HCT116 (cell line): ENCODE measurements at regions not wholly inside any gene's neighbourhood (a gene's known extent, or its start where the extent isn't known, plus 50 kb on each side); places are given as distances from the start of the nearest gene placed in this dataset.

Experiments
- ATAC-seq: fragments of 200-7000 bp; cut with Tn5 transposase; 2 replicates; pipeline ENCODE4 v1.9.1; 2020; ENCODE audit warnings: mild to moderate bottlenecking, moderate library complexity
- BruUV-seq: library from RNA; stranded (reverse); fragments of 400-500 nt; replicated peaks from 2 replicates; lab custom pipeline; 2021; lab: Mats Ljungman, UMichigan
- CTCF ChIA-PET: fragments of 300-600 bp; sonication (Branson Sonifier 250); formaldehyde crosslinking; loops from one replicate; lab custom pipeline; 2021; ENCODE audit warnings: antibody characterized with exemption; lab: Charles Lee
- POLR2A ChIA-PET: fragments of 300-600, 350-600 bp; sonication (Branson Sonifier 250); formaldehyde crosslinking; loops from one replicate; lab custom pipeline; 2021; ENCODE audit warnings: antibody characterized with exemption; lab: Charles Lee
- RAD21 ChIA-PET, 2 experiments: fragments of 300-600 bp; sonication (Branson Sonifier 250); formaldehyde crosslinking; loops; one replicate each; lab custom pipeline; 2023; ENCODE audit warnings: low total read pairs in 2 of 2; ENCODE audit not compliant: uncharacterized antibody in 2 of 2, unreplicated experiment in 2 of 2, low non-redundant PET in 1 of 2; lab: Charles Lee
- DNase-seq: peaks from one replicate; pipeline ENCODE4 v3.0.0-alpha.2; 2010; ENCODE audit warnings: low read depth, low spot score
- H2AFZ ChIP-seq: fragments of 200-600 bp; shearing (Covaris generic), sonication (generic); 2 replicates; pipeline ENCODE4 v1.6.1; 2017; ENCODE audit warnings: low read depth, mixed run types, mixed read lengths, antibody characterized with exemption, low read length; ENCODE audit not compliant: poor library complexity, severe bottlenecking
- H3K27ac ChIP-seq: 2 replicates; pipeline ENCODE4 v1.5.1; 2012; ENCODE audit warnings: low read depth, low read length
- H3K27me3 ChIP-seq: fragments of 200-600 bp; sonication (generic); 2 replicates; pipeline ENCODE4 v1.6.1; 2016; ENCODE audit warnings: mixed run types, low read length, mixed read lengths; ENCODE audit not compliant: insufficient read depth
- H3K36me3 ChIP-seq, 2 experiments: fragments of 200-500 bp in 1 of 2; fragments of 200-600 bp in 1 of 2; sonication (Bioruptor generic) in 1 of 2; sonication (generic) in 1 of 2; 2 replicates each; pipeline versions ENCODE4 v1.5.1 to v1.6.1; 2014 to 2016; ENCODE audit warnings: low read length in 2 of 2, inconsistent platforms in 1 of 2, mixed read lengths in 1 of 2, mixed run types in 1 of 2; ENCODE audit not compliant: insufficient read depth in 2 of 2, control insufficient read depth in 1 of 2
- H3K4me1 ChIP-seq, 2 experiments: fragments of 200-600 bp in 1 of 2; sonication (generic) in 1 of 2; 2 replicates each; pipeline versions ENCODE4 v1.5.1 to v1.6.1; 2012 to 2017; ENCODE audit warnings: low read length in 2 of 2, inconsistent platforms in 1 of 2, mild to moderate bottlenecking in 1 of 2, mixed read lengths in 1 of 2, mixed run types in 1 of 2, moderate library complexity in 1 of 2; ENCODE audit not compliant: insufficient read depth in 2 of 2, control insufficient read depth in 1 of 2
- H3K4me2 ChIP-seq: fragments of 200-600 bp; sonication (generic); 2 replicates; pipeline ENCODE4 v1.6.1; 2017; ENCODE audit warnings: mixed run types, low read length, mixed read lengths
- H3K4me3 ChIP-seq, 2 experiments: fragments of 200-600 bp in 1 of 2; sonication (generic) in 1 of 2; replicated peaks in 1 of 2; 2 replicates each; pipeline ENCODE4 v1.5.1; 2011 to 2016; ENCODE audit warnings: low read length in 2 of 2, control low read depth in 1 of 2, low read depth in 1 of 2, mild to moderate bottlenecking in 1 of 2, mixed read lengths in 1 of 2, mixed run types in 1 of 2
- H3K79me2 ChIP-seq: fragments of 200-600 bp; sonication (generic); 2 replicates; pipeline ENCODE4 v1.6.1; 2017; ENCODE audit warnings: mild to moderate bottlenecking, mixed run types, low read length, moderate library complexity, mixed read lengths; ENCODE audit not compliant: insufficient read depth
- H3K9ac ChIP-seq: fragments of 200-600 bp; sonication (generic); 2 replicates; pipeline ENCODE4 v1.6.1; 2016; ENCODE audit warnings: low read length, mixed read lengths
- H3K9me2 ChIP-seq: fragments of 200-600 bp; sonication (generic), shearing (Covaris generic); 2 replicates; pipeline ENCODE4 v1.6.1; 2017; ENCODE audit warnings: mixed run types, mild to moderate bottlenecking, moderate library complexity; ENCODE audit not compliant: insufficient read depth
- H3K9me3 ChIP-seq, 2 experiments: fragments of 200-500 bp in 1 of 2; fragments of 200-600 bp in 1 of 2; sonication (Bioruptor generic) in 1 of 2; sonication (generic) in 1 of 2; 2 replicates each; pipeline ENCODE4 v1.6.1; 2014 to 2017; ENCODE audit warnings: low read length in 2 of 2, mixed read lengths in 2 of 2, inconsistent platforms in 1 of 2, low read depth in 1 of 2, mild to moderate bottlenecking in 1 of 2, mixed run types in 1 of 2, moderate library complexity in 1 of 2; ENCODE audit not compliant: control insufficient read depth in 1 of 2, insufficient read depth in 1 of 2
- H4K20me1 ChIP-seq: fragments of 200-600 bp; sonication (generic), shearing (Covaris generic); 2 replicates; pipeline ENCODE4 v1.6.1; 2017; ENCODE audit warnings: mixed run types, mild to moderate bottlenecking, moderate library complexity; ENCODE audit not compliant: insufficient read depth
- ATF3 ChIP-seq: IDR thresholded peaks from 2 replicates; pipeline ENCODE4 v1.6.1; 2012
- CBX3 ChIP-seq: IDR thresholded peaks from 2 replicates; pipeline ENCODE4 v1.6.1; 2012; ENCODE audit warnings: low read depth
- CEBPB ChIP-seq: IDR thresholded peaks from 2 replicates; pipeline ENCODE4 v1.6.1; 2012; ENCODE audit warnings: low read depth
- CTCF ChIP-seq, 3 experiments: fragments of 200-600 bp in 1 of 3; sonication (generic) in 1 of 3; IDR thresholded peaks in 2 of 3; conservative IDR thresholded peaks in 1 of 3; 2 replicates each; pipeline ENCODE4 v1.5.1; 2012 to 2017; ENCODE audit warnings: low read depth in 2 of 3, low read length in 2 of 3, antibody characterized with exemption in 1 of 3, borderline replicate concordance in 1 of 3, control low read depth in 1 of 3, mild to moderate bottlenecking in 1 of 3, mixed read lengths in 1 of 3, mixed run types in 1 of 3, moderate library complexity in 1 of 3; ENCODE audit not compliant: insufficient read depth in 1 of 3
- EGR1 ChIP-seq: IDR thresholded peaks from 2 replicates; pipeline ENCODE4 v1.6.1; 2012; ENCODE audit warnings: low read depth
- EZH2 ChIP-seq: fragments of 200-600 bp; sonication (generic); IDR thresholded peaks from 2 replicates; pipeline ENCODE4 v1.6.1; 2017; ENCODE audit warnings: antibody characterized with exemption, mixed run types
- MAX ChIP-seq: IDR thresholded peaks from 2 replicates; pipeline ENCODE4 v1.6.1; 2012
- POLR2A ChIP-seq: IDR thresholded peaks from 2 replicates; pipeline ENCODE4 v1.7.0; 2011; ENCODE audit warnings: borderline replicate concordance; ENCODE audit not compliant: insufficient read depth, insufficient read length; ENCODE audit errors: extremely low read depth
- REST ChIP-seq: IDR thresholded peaks from 2 replicates; pipeline ENCODE4 v1.6.1; 2012; ENCODE audit warnings: low read depth
- SRF ChIP-seq: IDR thresholded peaks from 2 replicates; pipeline ENCODE4 v1.6.1; 2012; ENCODE audit warnings: low read depth
- ZFX ChIP-seq: fragments of 450-650 bp; IDR thresholded peaks from 2 replicates; pipeline ENCODE4 v1.6.1; 2017
- intact Hi-C: fragments of 100-400 bp; cut with micrococcal nuclease; formaldehyde crosslinking; loops from 2 replicates; pipeline ENCODE4 v1.10.0; 2022
- TF ChIP-seq, protein P1 (sequence below): IDR thresholded peaks from 2 replicates; pipeline ENCODE4 v1.6.1; 2011; ENCODE audit warnings: mild to moderate bottlenecking, low read length, moderate library complexity; ENCODE audit not compliant: insufficient replicate concordance; ENCODE audit errors: extremely low read depth

GRCh38 chr17:71330099-71330375, 790.8 kb upstream of the SOX9 start:
- Histone ChIP-seq H3K4me2 (no peak overlapping the region), H3K36me3 (no peaks in the 10 kb centered on the region), H3K9ac (no peak overlapping the region), H3K79me2 (no peaks in the 10 kb centered on the region), H4K20me1 (no peaks in the 10 kb centered on the region), H3K27ac (no peak overlapping the region), H3K4me3 (no peak overlapping the region), H3K4me1 (no peaks in the 10 kb centered on the region), H3K27me3 (no peaks in the 10 kb centered on the region), H2AFZ (no peak overlapping the region), H3K9me3 (no peaks in the 10 kb centered on the region), H3K9me2 (no peaks in the 10 kb centered on the region)
- no TSS peak for BruUV-seq
- ChIA-PET POLR2A (no interaction called here), CTCF (no interaction called here), RAD21 (no interaction called here)
- DNase-seq: no peak
- no peak for ATAC-seq
- intact Hi-C loops: no loop called here
- TF ChIP-seq CBX3 (no peak), ATF3 (no peak), REST (no peak), POLR2A (no peak), EGR1 (no peak), SRF (no peak), EZH2 (no peak), MAX (no peak), CEBPB (no peak), CTCF (IDR thresholded peaks at IDR 0.05 in 2 of 3, conservative IDR thresholded peaks at IDR 0.05 in 1 of 3; ENCODE audit: borderline replicate concordance in 1 of 3, insufficient read depth in 1 of 3, low read depth in 2 of 3, low read length in 2 of 3) (no peak), ZFX (no peak)
- TF ChIP-seq, protein P1, sequence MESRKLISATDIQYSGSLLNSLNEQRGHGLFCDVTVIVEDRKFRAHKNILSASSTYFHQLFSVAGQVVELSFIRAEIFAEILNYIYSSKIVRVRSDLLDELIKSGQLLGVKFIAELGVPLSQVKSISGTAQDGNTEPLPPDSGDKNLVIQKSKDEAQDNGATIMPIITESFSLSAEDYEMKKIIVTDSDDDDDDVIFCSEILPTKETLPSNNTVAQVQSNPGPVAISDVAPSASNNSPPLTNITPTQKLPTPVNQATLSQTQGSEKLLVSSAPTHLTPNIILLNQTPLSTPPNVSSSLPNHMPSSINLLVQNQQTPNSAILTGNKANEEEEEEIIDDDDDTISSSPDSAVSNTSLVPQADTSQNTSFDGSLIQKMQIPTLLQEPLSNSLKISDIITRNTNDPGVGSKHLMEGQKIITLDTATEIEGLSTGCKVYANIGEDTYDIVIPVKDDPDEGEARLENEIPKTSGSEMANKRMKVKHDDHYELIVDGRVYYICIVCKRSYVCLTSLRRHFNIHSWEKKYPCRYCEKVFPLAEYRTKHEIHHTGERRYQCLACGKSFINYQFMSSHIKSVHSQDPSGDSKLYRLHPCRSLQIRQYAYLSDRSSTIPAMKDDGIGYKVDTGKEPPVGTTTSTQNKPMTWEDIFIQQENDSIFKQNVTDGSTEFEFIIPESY: no peak
